Kidney (tissue), 13 donors: ENCODE measurements at regions not wholly inside any gene's neighbourhood (a gene's known extent, or its start where the extent isn't known, plus 50 kb on each side); places are given as distances from the start of the nearest gene placed in this dataset.

ENCODE experiments used
- DNase-seq, 5 donors: peaks; one replicate each; pipeline ENCODE4 v3.0.0-alpha.2; 2013 to 2020
- FAIRE-seq: peaks from 2 replicates; lab custom pipeline; 2012; peaks lifted over from hg19 to GRCh38; lab: Jason Lieb, UNC
- H3K27ac ChIP-seq, 2 donors: one replicate each; pipeline ENCODE4 v1.7.0; 2013; ENCODE audit warnings: low read depth in 2 of 2, low read length in 2 of 2, inconsistent platforms in 1 of 2
- H3K27me3 ChIP-seq: one replicate; pipeline ENCODE4 v1.7.1; 2013; ENCODE audit warnings: low read length, inconsistent platforms; ENCODE audit not compliant: control insufficient read depth, insufficient read depth
- H3K36me3 ChIP-seq, 3 donors: one replicate each; pipeline versions ENCODE4 v1.7.0 to v1.7.1; 2013; ENCODE audit warnings: low read length in 3 of 3, control low read depth in 1 of 3, inconsistent platforms in 1 of 3; ENCODE audit not compliant: insufficient read depth in 3 of 3, control insufficient read depth in 2 of 3
- H3K4me1 ChIP-seq, 3 donors: one replicate each; pipeline versions ENCODE4 v1.7.0 to v1.7.1; 2013; ENCODE audit warnings: low read length in 3 of 3, inconsistent platforms in 1 of 3, low read depth in 1 of 3; ENCODE audit not compliant: control insufficient read depth in 2 of 3, insufficient read depth in 2 of 3
- H3K4me3 ChIP-seq, 3 donors: one replicate each; pipeline versions ENCODE4 v1.7.0 to v1.8.1; 2013; ENCODE audit warnings: low read length in 3 of 3, control low read depth in 1 of 3, inconsistent platforms in 1 of 3
- H3K9ac ChIP-seq, 3 donors: one replicate each; pipeline versions ENCODE4 v1.7.0 to v1.7.1; 2013; ENCODE audit warnings: low read length in 3 of 3, control low read depth in 1 of 3, inconsistent platforms in 1 of 3
- H3K9me3 ChIP-seq, 3 donors: one replicate each; pipeline versions ENCODE4 v1.7.0 to v1.7.1; 2013; ENCODE audit warnings: low read length in 3 of 3, control low read depth in 1 of 3, inconsistent platforms in 1 of 3; ENCODE audit not compliant: control insufficient read depth in 2 of 3, insufficient read depth in 1 of 3
- intact Hi-C: fragments of 100-400 bp; cut with DNase I; formaldehyde crosslinking; loops from one replicate; pipeline ENCODE4 v1.11.1; 2022
- TF ChIP-seq, protein P1 (sequence below): IDR thresholded peaks from 3 replicates; pipeline ENCODE4 v1.5.1; 2012; ENCODE audit warnings: mild to moderate bottlenecking, moderate library complexity, borderline replicate concordance; ENCODE audit not compliant: insufficient read depth; ENCODE audit errors: extremely low read depth
- donor health status: control.
- donor health status: control.
- donor health status: control.
- donor health status: control.
- donor health status: control.
- donor health status: DM: yes; HTN: yes; CAD: no.
- donor health status: Normal renal cell carcinoma (clear cell type).

DNA sequence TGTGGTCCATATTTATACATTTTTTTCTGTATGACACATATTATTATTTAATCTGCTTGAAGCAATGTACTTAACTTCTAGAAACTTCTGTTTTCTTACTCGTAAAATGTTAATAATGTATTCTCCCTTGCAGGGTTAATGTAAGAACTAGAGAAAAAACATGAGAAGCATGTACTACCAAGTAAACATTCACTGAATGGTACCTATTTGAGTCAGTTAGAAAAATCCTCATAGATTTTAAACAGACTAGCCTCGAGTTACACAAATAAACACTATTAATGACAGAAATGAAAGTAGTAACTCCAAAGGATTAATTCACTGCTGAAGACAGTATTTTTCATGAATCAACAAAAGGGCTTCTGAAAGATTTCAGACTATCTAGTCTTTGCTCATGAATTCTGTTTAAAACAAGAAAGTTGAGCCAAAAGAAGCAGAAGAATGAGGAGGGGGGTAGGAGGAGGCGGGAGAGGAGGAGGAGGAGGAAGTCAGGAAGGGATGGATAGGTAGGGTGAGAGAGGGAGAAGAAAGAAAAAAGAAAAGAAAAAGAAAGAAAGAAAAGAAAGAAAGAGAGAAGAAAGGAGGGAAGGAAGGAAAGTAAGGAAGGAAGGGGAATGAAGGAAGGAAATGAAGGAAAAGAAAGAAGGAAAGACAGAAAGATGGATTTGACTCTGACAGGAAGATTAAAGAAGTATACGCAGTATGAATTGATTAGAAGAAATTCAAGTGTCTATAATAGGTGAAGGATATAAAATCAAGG, 68.2 kb upstream of the CCDC91 start:
- Histone ChIP-seq H3K36me3 (no peaks in the 10 kb centered on the region), H3K9ac (no peak overlapping the region), H3K27ac (no peak overlapping the region), H3K9me3 (no peaks in the 10 kb centered on the region), H3K4me1 (no peaks in the 10 kb centered on the region), H3K27me3 (no peaks in the 10 kb centered on the region), H3K4me3 (no peak overlapping the region)
- FAIRE-seq = no peak
- TF ChIP-seq, protein P1, sequence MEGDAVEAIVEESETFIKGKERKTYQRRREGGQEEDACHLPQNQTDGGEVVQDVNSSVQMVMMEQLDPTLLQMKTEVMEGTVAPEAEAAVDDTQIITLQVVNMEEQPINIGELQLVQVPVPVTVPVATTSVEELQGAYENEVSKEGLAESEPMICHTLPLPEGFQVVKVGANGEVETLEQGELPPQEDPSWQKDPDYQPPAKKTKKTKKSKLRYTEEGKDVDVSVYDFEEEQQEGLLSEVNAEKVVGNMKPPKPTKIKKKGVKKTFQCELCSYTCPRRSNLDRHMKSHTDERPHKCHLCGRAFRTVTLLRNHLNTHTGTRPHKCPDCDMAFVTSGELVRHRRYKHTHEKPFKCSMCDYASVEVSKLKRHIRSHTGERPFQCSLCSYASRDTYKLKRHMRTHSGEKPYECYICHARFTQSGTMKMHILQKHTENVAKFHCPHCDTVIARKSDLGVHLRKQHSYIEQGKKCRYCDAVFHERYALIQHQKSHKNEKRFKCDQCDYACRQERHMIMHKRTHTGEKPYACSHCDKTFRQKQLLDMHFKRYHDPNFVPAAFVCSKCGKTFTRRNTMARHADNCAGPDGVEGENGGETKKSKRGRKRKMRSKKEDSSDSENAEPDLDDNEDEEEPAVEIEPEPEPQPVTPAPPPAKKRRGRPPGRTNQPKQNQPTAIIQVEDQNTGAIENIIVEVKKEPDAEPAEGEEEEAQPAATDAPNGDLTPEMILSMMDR = no peak
- intact Hi-C loops = no loop called here
- DNase-seq = no peak

DNA sequence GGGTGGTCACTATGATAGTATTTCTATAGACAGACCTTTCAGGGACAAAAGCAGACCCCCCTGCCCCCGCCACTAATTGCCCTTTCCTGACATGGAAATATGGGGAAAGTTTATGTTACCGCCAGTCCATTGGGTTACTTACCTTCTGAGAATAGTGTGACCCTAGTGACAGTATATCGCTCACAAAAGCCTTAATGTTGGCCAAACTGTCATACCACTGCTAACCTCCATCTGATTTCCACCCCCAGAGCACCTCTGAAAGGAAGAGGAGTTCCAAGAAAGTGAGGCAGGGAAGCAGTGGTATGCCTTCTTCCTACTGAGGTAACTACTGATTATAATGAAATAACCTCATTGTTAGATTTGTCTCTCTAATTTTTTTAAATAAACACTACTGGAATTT, 67.5 kb upstream of the CCDC91 start:
- FAIRE-seq = no peak
- no peaks in the 10 kb centered on the region for H3K4me1 ChIP-seq
- TF ChIP-seq, protein P1 = no peak
- H3K36me3 ChIP-seq = no peaks in the 10 kb centered on the region
- DNase-seq = no peak
- no peak overlapping the region for H3K4me3 ChIP-seq
- intact Hi-C loops = no loop called here
- H3K9ac ChIP-seq = no peak overlapping the region
- H3K27me3 ChIP-seq = no peaks in the 10 kb centered on the region
- no peaks in the 10 kb centered on the region for H3K9me3 ChIP-seq
- no peak overlapping the region for H3K27ac ChIP-seq

DNA sequence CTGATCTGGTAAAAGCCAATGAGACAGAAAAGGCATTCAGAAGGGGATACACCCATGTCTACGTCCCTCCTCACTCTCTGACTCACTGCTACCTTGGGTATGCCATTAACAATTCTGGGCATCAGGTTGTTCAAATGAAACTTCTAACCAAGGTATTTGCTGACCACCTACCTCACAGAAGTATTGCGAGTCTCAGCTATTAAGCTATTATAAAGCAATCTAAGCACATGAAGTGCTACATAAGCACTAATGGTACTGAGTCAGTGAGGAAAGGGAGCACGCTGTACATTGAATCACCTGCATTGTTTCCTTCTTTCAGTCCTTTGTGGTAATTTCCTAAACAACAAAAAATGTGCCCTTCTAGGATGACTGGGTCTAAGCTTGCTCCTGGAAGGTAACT, 62.8 kb upstream of the CCDC91 start:
- Histone ChIP-seq H3K36me3 (no peaks in the 10 kb centered on the region), H3K4me3 (no peak overlapping the region), H3K9me3 (no peaks in the 10 kb centered on the region), H3K4me1 (no peaks in the 10 kb centered on the region), H3K27me3 (no peaks in the 10 kb centered on the region), H3K27ac (no peak overlapping the region), H3K9ac (no peak overlapping the region)
- TF ChIP-seq, protein P1 = no peak
- FAIRE-seq (no peak), DNase-seq (no peak)
- intact Hi-C loops = no loop called here
